ENCODE measurements at regions not wholly inside any gene's neighbourhood (a gene's known extent, or its start where the extent isn't known, plus 50 kb on each side); places are given as distances from the start of the nearest gene placed in this dataset.

GRCh38 chr5:51018423-51018822 is 352.0 kb downstream of the PARP8 start:
- H3K27ac Mint-ChIP-seq: no peak overlapping the region
- Histone ChIP-seq H4K8ac (replicated peaks; ENCODE audit: insufficient read length, low read depth, low read length) (no peak overlapping the region), H4K91ac (ENCODE audit: insufficient read length, low read depth, low read length) (no peak overlapping the region), H3K18ac (ENCODE audit: insufficient read length, low read depth, low read length) (no peak overlapping the region), H3K4ac (ENCODE audit: low read depth, low read length) (no peak overlapping the region), H3K9ac (ENCODE audit: extremely low read depth, insufficient read length, low read length) (no peak overlapping the region), H3K27ac (ENCODE audit: insufficient read length, low read depth, low read length) (no peak overlapping the region), H3K23me2 (ENCODE audit: insufficient read length, low read depth, low read length, poor library complexity, severe bottlenecking) (no peaks in the 10 kb centered on the region), H2BK20ac (ENCODE audit: low read depth, low read length, poor library complexity, severe bottlenecking) (no peak overlapping the region), H2BK5ac (ENCODE audit: insufficient read length, low read length) (no peak overlapping the region), H3T11ph (ENCODE audit: low read length) (no peak overlapping the region), H2AK5ac (ENCODE audit: insufficient read length, low read length) (no peak overlapping the region), H3K4me1 (ENCODE audit: insufficient read depth, low read length) (no peaks in the 10 kb centered on the region), H3K23ac (ENCODE audit: insufficient read length, low read depth, low read length) (no peak overlapping the region), H2BK15ac (ENCODE audit: low read depth, low read length) (no peak overlapping the region), H3K79me2 (ENCODE audit: insufficient read depth, low read length) (no peaks in the 10 kb centered on the region), H3K4me2 (ENCODE audit: insufficient read depth, insufficient read length, low read length) (no peak overlapping the region), H3K56ac (ENCODE audit: insufficient read length, low read depth, low read length) (no peak overlapping the region), H2AFZ (ENCODE audit: low read length) (no peak overlapping the region), H4K20me1 (ENCODE audit: control insufficient read depth, insufficient read depth, insufficient read length) (no peaks in the 10 kb centered on the region), H4K5ac (ENCODE audit: insufficient read length, low read depth, low read length) (no peak overlapping the region), H3K14ac (ENCODE audit: insufficient read depth, low read length) (no peak overlapping the region), H2BK120ac (ENCODE audit: low read depth, low read length, poor library complexity, severe bottlenecking) (no peak overlapping the region), H2BK12ac (ENCODE audit: insufficient read length, low read depth, low read length) (no peak overlapping the region), H3K79me1 (ENCODE audit: insufficient read depth, low read depth, low read length, poor library complexity, severe bottlenecking) (no peaks in the 10 kb centered on the region), H3K27me3 (ENCODE audit: insufficient read depth, low read length) (no peaks in the 10 kb centered on the region), H3K9me3 (ENCODE audit: control insufficient read depth, low read depth, low read length) (no peaks in the 10 kb centered on the region)
- H3K36me3 Mint-ChIP-seq (ENCODE audit: insufficient read depth in 1 of 3, low read depth in 3 of 3): no peaks in the 10 kb centered on the region
- no peaks in the 10 kb centered on the region for H3K9me3 Mint-ChIP-seq
- no peaks in the 10 kb centered on the region for H3K27me3 Mint-ChIP-seq (ENCODE audit: low read depth)
- no peak for TF ChIP-seq CTCF (conservative IDR thresholded peaks at IDR 0.05)
- WGBS (ENCODE audit: extremely low coverage, insufficient read length, low lambda C conversion rate): no CpG with 5 or more reads among the region's 2 CpGs
- no peak overlapping the region for H3K4me3 Mint-ChIP-seq
- no peaks in the 10 kb centered on the region for H3K4me1 Mint-ChIP-seq
- DNase-seq: no peak
